ENCODE measurements at regions not wholly inside any gene's neighbourhood (a gene's known extent, or its start where the extent isn't known, plus 50 kb on each side); places are given as distances from the start of the nearest gene placed in this dataset.

DNA sequence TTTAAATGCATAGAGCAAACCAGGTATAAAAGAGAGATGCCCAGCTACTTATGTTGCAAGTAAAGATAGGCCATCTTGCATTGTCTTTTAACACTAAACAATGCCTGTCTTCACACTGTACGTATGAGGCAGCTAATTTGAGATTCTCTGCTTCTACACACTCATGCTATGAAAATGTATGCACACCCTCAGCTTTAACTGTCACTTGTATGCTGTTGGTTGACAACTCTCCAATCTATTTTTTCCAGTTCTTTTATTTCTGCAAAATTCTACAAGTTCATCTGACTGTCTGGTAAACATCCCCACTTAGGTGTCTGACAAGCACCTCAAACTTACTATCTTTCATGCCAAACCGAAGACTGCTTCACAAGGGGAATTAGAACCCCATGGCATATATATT is 131.7 kb upstream of the SOX9 start:
- H4K20me1 ChIP-seq (ENCODE audit: insufficient read depth, low read length, poor library complexity, severe bottlenecking): no peaks in the 10 kb centered on the region
- no peaks in the 10 kb centered on the region for H3K9me2 ChIP-seq (replicated peaks; ENCODE audit: low read depth, low read length)
- no peak overlapping the region for H3K9ac ChIP-seq (ENCODE audit: low read depth, low read length, poor library complexity, severe bottlenecking)
- no peak overlapping the region for H3K4me2 ChIP-seq (ENCODE audit: low read depth, low read length, poor library complexity, severe bottlenecking)
- TF ChIP-seq EZH2phosphoT487 (IDR thresholded peaks at IDR 0.05; ENCODE audit: borderline replicate concordance) (no peak), CTCF (conservative IDR thresholded peaks at IDR 0.05; ENCODE audit: low read length) (no peak)
- no peaks in the 10 kb centered on the region for H3K36me3 ChIP-seq (ENCODE audit: insufficient read depth, low read length)
- H3K79me2 ChIP-seq (ENCODE audit: insufficient read depth, low read length): no peaks in the 10 kb centered on the region
- H3F3A ChIP-seq (ENCODE audit: low read depth): no peaks in the 10 kb centered on the region
- no peak overlapping the region for H3K4me3 ChIP-seq (ENCODE audit: low read length, poor library complexity, severe bottlenecking)
- no peaks in the 10 kb centered on the region for H3K27me3 ChIP-seq (ENCODE audit: insufficient read depth, low read length, poor library complexity, severe bottlenecking)
- no peaks in the 10 kb centered on the region for H3K4me1 ChIP-seq (ENCODE audit: insufficient read depth, low read length, poor library complexity, severe bottlenecking)
- no peak overlapping the region for H2AFZ ChIP-seq (ENCODE audit: low read length)
- peaks cover 2% of the 10 kb centered on the region; the same call in 1 of the 2 replicates for H3K9me3 ChIP-seq (ENCODE audit: insufficient read depth, low read depth, low read length)

GRCh38 chr17:71993363-71993762 is 127.5 kb upstream of the SOX9 start:
- no peak overlapping the region for H3K9ac ChIP-seq (ENCODE audit: low read depth, low read length, poor library complexity, severe bottlenecking)
- H2AFZ ChIP-seq (ENCODE audit: low read length): no peak overlapping the region
- H3K4me2 ChIP-seq (ENCODE audit: low read depth, low read length, poor library complexity, severe bottlenecking): no peak overlapping the region
- TF ChIP-seq EZH2phosphoT487 (IDR thresholded peaks at IDR 0.05; ENCODE audit: borderline replicate concordance) (no peak), CTCF (conservative IDR thresholded peaks at IDR 0.05; ENCODE audit: low read length) (no peak)
- H3K9me2 ChIP-seq (replicated peaks; ENCODE audit: low read depth, low read length): no peaks in the 10 kb centered on the region
- no peaks in the 10 kb centered on the region for H3K4me1 ChIP-seq (ENCODE audit: insufficient read depth, low read length, poor library complexity, severe bottlenecking)
- H3K27me3 ChIP-seq (ENCODE audit: insufficient read depth, low read length, poor library complexity, severe bottlenecking): no peaks in the 10 kb centered on the region
- H3K9me3 ChIP-seq (ENCODE audit: insufficient read depth, low read depth, low read length): peaks cover 3% of the 10 kb centered on the region; the same call in 1 of the 2 replicates
- H3F3A ChIP-seq (ENCODE audit: low read depth): no peaks in the 10 kb centered on the region
- no peaks in the 10 kb centered on the region for H3K79me2 ChIP-seq (ENCODE audit: insufficient read depth, low read length)
- no peaks in the 10 kb centered on the region for H3K36me3 ChIP-seq (ENCODE audit: insufficient read depth, low read length)
- no peaks in the 10 kb centered on the region for H4K20me1 ChIP-seq (ENCODE audit: insufficient read depth, low read length, poor library complexity, severe bottlenecking)
- H3K4me3 ChIP-seq (ENCODE audit: low read length, poor library complexity, severe bottlenecking): no peak overlapping the region

DNA sequence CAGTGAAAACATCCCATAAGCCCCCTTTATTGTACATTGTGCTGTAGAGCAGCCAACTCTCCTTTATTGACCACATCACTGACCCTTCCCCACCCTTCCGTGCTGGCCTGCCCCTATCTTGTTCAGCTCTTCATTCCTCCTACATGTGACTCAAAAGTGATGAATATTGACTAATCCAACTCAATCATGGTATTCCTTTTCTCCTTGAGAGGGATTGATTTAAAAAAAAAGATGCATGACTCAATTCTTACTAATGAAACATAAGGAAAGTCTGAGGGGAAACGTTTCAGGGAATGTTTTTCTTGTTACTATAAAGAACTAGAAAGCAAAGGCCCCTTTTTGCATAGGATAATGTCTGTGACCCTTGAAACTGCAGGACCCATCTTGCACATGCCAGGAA is 125.2 kb upstream of the SOX9 start:
- no peak overlapping the region for H3K4me3 ChIP-seq (ENCODE audit: low read length, poor library complexity, severe bottlenecking)
- H3F3A ChIP-seq (ENCODE audit: low read depth): no peaks in the 10 kb centered on the region
- no peak overlapping the region for H2AFZ ChIP-seq (ENCODE audit: low read length)
- TF ChIP-seq EZH2phosphoT487 (IDR thresholded peaks at IDR 0.05; ENCODE audit: borderline replicate concordance) (no peak), CTCF (conservative IDR thresholded peaks at IDR 0.05; ENCODE audit: low read length) (no peak)
- no peaks in the 10 kb centered on the region for H3K79me2 ChIP-seq (ENCODE audit: insufficient read depth, low read length)
- no peaks in the 10 kb centered on the region for H3K36me3 ChIP-seq (ENCODE audit: insufficient read depth, low read length)
- no peak overlapping the region for H3K9ac ChIP-seq (ENCODE audit: low read depth, low read length, poor library complexity, severe bottlenecking)
- no peaks in the 10 kb centered on the region for H3K9me2 ChIP-seq (replicated peaks; ENCODE audit: low read depth, low read length)
- no peaks in the 10 kb centered on the region for H4K20me1 ChIP-seq (ENCODE audit: insufficient read depth, low read length, poor library complexity, severe bottlenecking)
- H3K9me3 ChIP-seq (ENCODE audit: insufficient read depth, low read depth, low read length): peaks cover 3% of the 10 kb centered on the region; the same call in 1 of the 2 replicates
- H3K4me2 ChIP-seq (ENCODE audit: low read depth, low read length, poor library complexity, severe bottlenecking): no peak overlapping the region
- H3K4me1 ChIP-seq (ENCODE audit: insufficient read depth, low read length, poor library complexity, severe bottlenecking): no peaks in the 10 kb centered on the region
- no peaks in the 10 kb centered on the region for H3K27me3 ChIP-seq (ENCODE audit: insufficient read depth, low read length, poor library complexity, severe bottlenecking)

Measured in Loucy (cell line).